ENCODE measurements at regions not wholly inside any gene's neighbourhood (a gene's known extent, or its start where the extent isn't known, plus 50 kb on each side); places are given as distances from the start of the nearest gene placed in this dataset.

DNA sequence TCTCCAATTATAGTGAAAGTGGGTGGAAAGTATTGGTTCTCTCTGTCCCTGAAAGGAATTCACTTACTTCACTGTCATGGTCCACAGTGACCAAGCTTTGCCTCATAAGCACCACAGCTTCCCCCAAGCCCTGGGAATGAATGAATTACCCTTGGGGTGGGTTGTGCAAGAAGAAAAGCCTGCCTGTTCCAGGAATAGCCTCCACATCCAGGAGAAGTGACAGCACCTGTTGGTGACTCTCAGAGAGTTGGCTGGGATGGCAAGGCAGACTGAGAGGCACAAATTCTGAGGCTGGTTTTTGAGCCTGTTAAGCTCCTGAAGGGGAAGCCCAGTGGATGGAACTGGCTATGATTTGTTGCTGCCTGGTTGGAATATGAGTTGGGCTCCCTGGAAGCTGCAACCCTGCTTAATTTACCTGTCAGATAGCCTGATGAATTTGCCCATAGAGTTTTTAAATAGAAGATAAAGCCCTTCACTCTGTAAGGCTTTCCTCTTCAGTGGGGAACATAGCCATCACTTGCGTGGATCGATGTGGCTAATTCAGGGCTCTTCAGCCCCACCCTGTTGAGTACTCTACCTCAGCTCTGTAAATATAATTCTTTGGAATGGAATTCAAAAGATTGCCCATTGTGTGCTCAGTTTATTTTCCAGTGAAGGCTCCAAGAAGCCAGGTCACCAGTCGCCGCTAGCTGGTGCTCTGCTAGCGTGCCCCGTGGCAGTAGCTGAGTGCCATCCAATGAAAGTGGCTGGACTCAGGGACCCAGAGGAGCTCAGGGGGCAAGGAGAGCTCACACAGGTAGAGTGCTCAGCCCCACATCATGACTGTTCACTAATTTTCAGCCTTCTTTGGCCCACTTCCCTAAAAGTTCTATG, 479.3 kb downstream of the IRS1 start:
- Histone ChIP-seq H3K4me3 (no peak overlapping the region), H3K27me3 (no peaks in the 10 kb centered on the region), H3K9me3 (ENCODE audit: low read depth) (no peaks in the 10 kb centered on the region), H3K4me2 (no peak overlapping the region), H3K4me1 (ENCODE audit: insufficient read depth) (no peaks in the 10 kb centered on the region), H3K36me3 (replicated peaks; ENCODE audit: insufficient read depth, low read depth) (no peaks in the 10 kb centered on the region), H3K79me2 (no peaks in the 10 kb centered on the region), H2AFZ (no peak overlapping the region), H3K9me2 (replicated peaks; ENCODE audit: insufficient read depth) (no peaks in the 10 kb centered on the region), H4K20me1 (ENCODE audit: insufficient read depth, poor library complexity, severe bottlenecking) (no peaks in the 10 kb centered on the region), H3K27ac (no peak overlapping the region)
- 85% methylated on average over 6 of the region's 6 CpGs for WGBS (ENCODE audit: low lambda C conversion rate, missing lambda C conversion rate)
- DNase-seq (ENCODE audit: low spot score), result no peak
- TF ChIP-seq EZH2 (IDR thresholded peaks at IDR 0.05; ENCODE audit: borderline replicate concordance), result no peak
- no peak for TF ChIP-seq EZH2phosphoT487 (IDR thresholded peaks at IDR 0.05; ENCODE audit: low read depth, severe bottlenecking, unreplicated experiment)
- TF ChIP-seq, protein P1, sequence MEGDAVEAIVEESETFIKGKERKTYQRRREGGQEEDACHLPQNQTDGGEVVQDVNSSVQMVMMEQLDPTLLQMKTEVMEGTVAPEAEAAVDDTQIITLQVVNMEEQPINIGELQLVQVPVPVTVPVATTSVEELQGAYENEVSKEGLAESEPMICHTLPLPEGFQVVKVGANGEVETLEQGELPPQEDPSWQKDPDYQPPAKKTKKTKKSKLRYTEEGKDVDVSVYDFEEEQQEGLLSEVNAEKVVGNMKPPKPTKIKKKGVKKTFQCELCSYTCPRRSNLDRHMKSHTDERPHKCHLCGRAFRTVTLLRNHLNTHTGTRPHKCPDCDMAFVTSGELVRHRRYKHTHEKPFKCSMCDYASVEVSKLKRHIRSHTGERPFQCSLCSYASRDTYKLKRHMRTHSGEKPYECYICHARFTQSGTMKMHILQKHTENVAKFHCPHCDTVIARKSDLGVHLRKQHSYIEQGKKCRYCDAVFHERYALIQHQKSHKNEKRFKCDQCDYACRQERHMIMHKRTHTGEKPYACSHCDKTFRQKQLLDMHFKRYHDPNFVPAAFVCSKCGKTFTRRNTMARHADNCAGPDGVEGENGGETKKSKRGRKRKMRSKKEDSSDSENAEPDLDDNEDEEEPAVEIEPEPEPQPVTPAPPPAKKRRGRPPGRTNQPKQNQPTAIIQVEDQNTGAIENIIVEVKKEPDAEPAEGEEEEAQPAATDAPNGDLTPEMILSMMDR (IDR thresholded peaks at IDR 0.05; ENCODE audit: poor library complexity), result no peak

DNA sequence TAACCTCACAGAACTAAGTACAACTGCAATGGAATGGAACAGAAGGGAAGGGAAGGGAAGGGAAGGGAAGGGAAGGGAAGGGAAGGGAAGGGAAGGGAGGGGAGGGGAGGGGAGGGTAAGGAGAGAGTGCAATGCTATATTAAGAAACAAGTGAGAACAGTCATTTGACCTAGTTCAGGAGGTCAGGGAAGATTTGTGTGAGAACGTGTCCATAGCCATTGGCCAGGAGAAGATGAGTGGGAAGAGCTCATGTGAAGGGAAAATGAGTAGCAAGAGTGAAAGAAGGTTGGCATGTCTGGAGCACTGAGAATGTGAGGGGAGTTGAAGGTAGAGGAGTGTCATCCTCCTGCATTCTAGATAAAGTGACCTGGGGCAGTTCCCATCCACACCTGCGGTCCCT, 481.6 kb downstream of the IRS1 start:
- Histone ChIP-seq H2AFZ (no peak overlapping the region), H4K20me1 (ENCODE audit: insufficient read depth, poor library complexity, severe bottlenecking) (no peaks in the 10 kb centered on the region)

DNA sequence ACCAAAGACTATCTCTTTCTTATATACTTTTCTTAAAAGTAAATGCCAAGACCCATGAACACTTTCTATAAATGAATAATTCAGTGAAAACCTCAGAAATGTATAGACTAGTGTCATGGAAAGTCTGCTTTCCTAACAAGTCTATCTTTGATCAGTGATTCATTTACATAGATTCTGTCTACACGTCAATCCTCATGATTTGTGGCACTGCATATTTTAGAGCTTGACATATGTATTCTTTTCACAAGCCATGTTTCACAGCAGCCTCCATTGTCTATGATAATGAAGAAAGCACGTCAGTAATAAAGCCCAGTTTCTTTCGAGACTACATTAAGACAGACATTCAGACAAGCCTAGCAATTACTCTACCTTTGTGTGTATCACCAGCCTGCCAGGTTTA, 486.6 kb downstream of the IRS1 start:
- no peak overlapping the region for H3K4me3 ChIP-seq
- no peaks in the 10 kb centered on the region for H3K36me3 ChIP-seq (replicated peaks; ENCODE audit: insufficient read depth, low read depth)
- no peaks in the 10 kb centered on the region for H3K27me3 ChIP-seq
- no peak overlapping the region for H3K4me2 ChIP-seq
- TF ChIP-seq EZH2phosphoT487 (IDR thresholded peaks at IDR 0.05; ENCODE audit: low read depth, severe bottlenecking, unreplicated experiment) (no peak), EZH2 (IDR thresholded peaks at IDR 0.05; ENCODE audit: borderline replicate concordance) (no peak)
- TF ChIP-seq, protein P1 (IDR thresholded peaks at IDR 0.05; ENCODE audit: poor library complexity), result no peak
- DNase-seq (ENCODE audit: low spot score), result no peak
- no peaks in the 10 kb centered on the region for H3K79me2 ChIP-seq
- no peaks in the 10 kb centered on the region for H3K9me3 ChIP-seq (ENCODE audit: low read depth)
- no peaks in the 10 kb centered on the region for H4K20me1 ChIP-seq (ENCODE audit: insufficient read depth, poor library complexity, severe bottlenecking)
- WGBS (ENCODE audit: low lambda C conversion rate, missing lambda C conversion rate), result 94% methylated on average over 3 of the region's 3 CpGs
- H2AFZ ChIP-seq, result no peak overlapping the region
- H3K9me2 ChIP-seq (replicated peaks; ENCODE audit: insufficient read depth), result no peaks in the 10 kb centered on the region
- H3K27ac ChIP-seq, result no peak overlapping the region
- no peaks in the 10 kb centered on the region for H3K4me1 ChIP-seq (ENCODE audit: insufficient read depth)

More for the DNA sequence above, 481.6 kb downstream of the IRS1 start:
- WGBS (ENCODE audit: low lambda C conversion rate, missing lambda C conversion rate), result 92% methylated on average over 2 of the region's 2 CpGs
- no peaks in the 10 kb centered on the region for H3K9me2 ChIP-seq (replicated peaks; ENCODE audit: insufficient read depth)
- no peaks in the 10 kb centered on the region for H3K9me3 ChIP-seq (ENCODE audit: low read depth)
- TF ChIP-seq EZH2phosphoT487 (IDR thresholded peaks at IDR 0.05; ENCODE audit: low read depth, severe bottlenecking, unreplicated experiment), result no peak
- TF ChIP-seq EZH2 (IDR thresholded peaks at IDR 0.05; ENCODE audit: borderline replicate concordance), result no peak
- TF ChIP-seq, protein P1 (IDR thresholded peaks at IDR 0.05; ENCODE audit: poor library complexity), result no peak
- no peaks in the 10 kb centered on the region for H3K4me1 ChIP-seq (ENCODE audit: insufficient read depth)
- no peak overlapping the region for H3K27ac ChIP-seq
- H3K4me2 ChIP-seq, result no peak overlapping the region
- no peaks in the 10 kb centered on the region for H3K79me2 ChIP-seq
- no peaks in the 10 kb centered on the region for H3K36me3 ChIP-seq (replicated peaks; ENCODE audit: insufficient read depth, low read depth)
- H3K4me3 ChIP-seq, result no peak overlapping the region
- DNase-seq (ENCODE audit: low spot score), result no peak
- H3K27me3 ChIP-seq, result no peaks in the 10 kb centered on the region

Measured in hepatocyte (in vitro differentiated cells).